ENCODE measurements at regions not wholly inside any gene's neighbourhood (a gene's known extent, or its start where the extent isn't known, plus 50 kb on each side); places are given as distances from the start of the nearest gene placed in this dataset.

DNA sequence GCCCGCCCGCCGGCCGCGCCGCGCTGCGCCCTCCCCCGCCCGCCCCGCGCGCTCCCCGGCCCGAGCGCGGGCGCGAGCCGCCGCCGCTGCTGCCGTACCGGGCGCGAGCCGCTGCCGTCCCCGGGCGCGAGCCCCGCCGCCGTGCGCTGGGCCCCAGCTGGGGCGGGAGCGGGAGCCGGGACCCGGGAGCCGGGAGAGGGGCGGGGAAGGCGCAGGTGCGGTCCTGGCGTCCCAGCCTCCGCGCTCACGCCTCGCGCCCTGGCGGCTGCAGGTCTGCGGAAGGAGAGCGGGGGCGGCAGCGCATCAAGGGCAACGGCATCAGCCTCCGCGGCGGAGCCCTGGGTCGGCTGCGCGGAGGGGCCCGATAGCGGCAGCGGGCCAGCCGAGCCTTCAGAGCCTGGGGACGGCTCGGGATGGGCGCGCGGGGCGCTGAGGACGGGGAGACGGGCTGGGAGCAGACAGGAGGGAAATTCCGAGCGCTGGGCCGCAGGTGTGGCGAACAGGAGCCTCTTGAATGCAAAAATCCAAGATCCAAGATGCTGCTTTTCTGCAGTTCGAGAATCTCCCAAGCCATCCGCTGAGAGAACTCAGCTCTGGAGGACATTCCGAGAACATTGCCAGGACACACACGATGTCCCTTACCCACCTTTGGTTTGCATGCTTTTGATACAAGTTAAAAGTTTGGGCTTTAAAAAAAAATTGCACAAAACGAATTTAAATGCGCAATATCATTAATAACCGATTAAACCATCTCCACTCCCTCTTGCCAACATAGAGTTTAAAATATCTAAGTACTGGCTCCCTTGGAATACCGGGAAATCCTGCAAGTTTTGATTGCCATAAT lies 251.1 kb downstream of the TJP1 start:
- no peaks in the 10 kb centered on the region for H3K9me3 ChIP-seq (ENCODE audit: control insufficient read depth, insufficient read depth, low read depth, low read length)
- no peak overlapping the region for H3K27ac ChIP-seq (ENCODE audit: low read depth, low read length)
- peak overlapping the region; percentile 73 for H3K4me3 ChIP-seq (ENCODE audit: low read depth, low read length)
- H3K36me3 ChIP-seq (ENCODE audit: control insufficient read depth, insufficient read depth, low read length), result no peaks in the 10 kb centered on the region
- peak overlapping the region; percentile 21 for H3K9ac ChIP-seq (ENCODE audit: low read length)
- peaks cover 66% of the 10 kb centered on the region for H3K27me3 ChIP-seq (ENCODE audit: control insufficient read depth, insufficient read depth, low read length)
- H3K4me1 ChIP-seq (ENCODE audit: control insufficient read depth, insufficient read depth, low read length), result 0 out of 2 replicates have a peak, but pooled peaks cover 10% of the 10 kb centered on the region

DNA sequence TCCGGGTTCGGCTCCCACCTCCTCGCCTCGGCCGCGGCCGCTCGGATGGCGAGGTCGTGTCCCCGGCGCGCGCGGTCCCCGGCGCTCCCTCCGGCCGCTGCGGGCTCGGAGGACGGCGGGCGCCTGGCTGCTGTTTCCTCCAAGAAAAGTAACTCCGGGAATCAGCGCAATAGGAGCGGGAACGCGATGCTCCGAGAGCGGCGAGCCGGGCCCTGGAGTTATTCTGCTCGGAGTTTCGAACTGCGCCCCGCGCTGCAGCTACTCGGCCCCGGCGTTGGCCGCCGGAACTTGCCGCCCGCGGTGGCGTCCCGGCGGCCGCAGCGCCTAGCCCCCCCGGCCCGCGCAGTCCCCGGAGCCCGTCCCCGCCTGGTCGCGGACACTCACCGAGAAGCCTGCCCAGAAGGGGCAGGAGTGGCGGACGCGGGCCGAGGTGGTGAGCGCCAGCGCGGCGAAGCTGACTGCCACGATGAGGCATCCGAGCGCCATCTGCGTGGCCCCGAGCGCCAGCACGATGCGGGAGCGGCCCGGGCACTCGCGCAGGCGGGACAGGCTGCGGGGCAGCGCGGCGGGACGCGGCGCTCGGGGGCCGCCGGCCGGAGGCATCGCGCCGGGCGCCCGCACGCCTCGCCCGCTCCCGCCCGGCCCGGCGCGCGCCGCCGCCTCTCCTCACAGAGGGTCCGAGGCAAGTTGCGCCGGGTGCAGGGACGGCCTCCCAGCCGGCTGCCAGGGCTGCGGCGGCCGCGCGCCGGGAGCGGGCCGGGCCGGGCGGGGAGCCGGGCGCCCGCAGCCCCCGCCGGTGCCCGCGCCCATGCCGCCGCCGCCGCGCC lies 251.9 kb downstream of the TJP1 start:
- Histone ChIP-seq H3K4me1 (ENCODE audit: control insufficient read depth, insufficient read depth, low read length) (0 out of 2 replicates have a peak, but pooled peaks cover 10% of the 10 kb centered on the region), H3K9ac (ENCODE audit: low read length) (no peak overlapping the region), H3K4me3 (ENCODE audit: low read depth, low read length) (peak overlapping the region; percentile 77), H3K9me3 (ENCODE audit: control insufficient read depth, insufficient read depth, low read depth, low read length) (no peaks in the 10 kb centered on the region), H3K27ac (ENCODE audit: low read depth, low read length) (no peak overlapping the region), H3K27me3 (ENCODE audit: control insufficient read depth, insufficient read depth, low read length) (peaks cover 66% of the 10 kb centered on the region), H3K36me3 (ENCODE audit: control insufficient read depth, insufficient read depth, low read length) (no peaks in the 10 kb centered on the region)

DNA sequence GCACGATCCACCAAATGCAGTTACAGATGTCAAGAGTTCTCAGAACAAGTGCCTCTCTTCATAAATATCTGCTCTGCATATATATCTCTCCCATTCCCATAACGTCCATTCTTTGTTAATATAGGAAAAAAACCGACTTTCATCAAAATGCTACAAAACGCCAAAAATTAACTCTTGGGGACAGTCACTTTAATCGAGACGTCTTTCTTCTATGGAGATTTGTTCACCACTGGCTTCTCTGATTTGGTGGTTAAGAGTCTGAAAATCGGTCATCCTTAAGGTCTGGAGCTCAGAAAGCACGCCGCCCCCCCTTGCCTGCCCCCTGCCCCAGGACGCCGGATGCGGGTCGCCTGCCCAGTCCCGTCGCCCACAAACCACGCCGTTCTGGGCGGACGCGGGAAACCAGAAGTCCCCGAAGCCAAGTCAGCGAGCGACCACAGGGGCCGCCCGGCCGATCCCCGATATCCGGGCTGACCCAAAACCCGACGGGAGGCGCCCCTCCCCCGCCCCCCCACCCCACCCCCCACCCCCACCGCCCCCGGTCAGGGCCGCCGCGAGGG lies 252.7 kb downstream of the TJP1 start:
- 0 out of 2 replicates have a peak, but pooled peaks cover 10% of the 10 kb centered on the region for H3K4me1 ChIP-seq (ENCODE audit: control insufficient read depth, insufficient read depth, low read length)
- H3K27ac ChIP-seq (ENCODE audit: low read depth, low read length), result no peak overlapping the region
- H3K9ac ChIP-seq (ENCODE audit: low read length), result no peak overlapping the region
- peak overlapping the region; percentile 77 for H3K4me3 ChIP-seq (ENCODE audit: low read depth, low read length)
- no peaks in the 10 kb centered on the region for H3K9me3 ChIP-seq (ENCODE audit: control insufficient read depth, insufficient read depth, low read depth, low read length)
- no peaks in the 10 kb centered on the region for H3K36me3 ChIP-seq (ENCODE audit: control insufficient read depth, insufficient read depth, low read length)
- H3K27me3 ChIP-seq (ENCODE audit: control insufficient read depth, insufficient read depth, low read length), result peaks cover 63% of the 10 kb centered on the region

DNA sequence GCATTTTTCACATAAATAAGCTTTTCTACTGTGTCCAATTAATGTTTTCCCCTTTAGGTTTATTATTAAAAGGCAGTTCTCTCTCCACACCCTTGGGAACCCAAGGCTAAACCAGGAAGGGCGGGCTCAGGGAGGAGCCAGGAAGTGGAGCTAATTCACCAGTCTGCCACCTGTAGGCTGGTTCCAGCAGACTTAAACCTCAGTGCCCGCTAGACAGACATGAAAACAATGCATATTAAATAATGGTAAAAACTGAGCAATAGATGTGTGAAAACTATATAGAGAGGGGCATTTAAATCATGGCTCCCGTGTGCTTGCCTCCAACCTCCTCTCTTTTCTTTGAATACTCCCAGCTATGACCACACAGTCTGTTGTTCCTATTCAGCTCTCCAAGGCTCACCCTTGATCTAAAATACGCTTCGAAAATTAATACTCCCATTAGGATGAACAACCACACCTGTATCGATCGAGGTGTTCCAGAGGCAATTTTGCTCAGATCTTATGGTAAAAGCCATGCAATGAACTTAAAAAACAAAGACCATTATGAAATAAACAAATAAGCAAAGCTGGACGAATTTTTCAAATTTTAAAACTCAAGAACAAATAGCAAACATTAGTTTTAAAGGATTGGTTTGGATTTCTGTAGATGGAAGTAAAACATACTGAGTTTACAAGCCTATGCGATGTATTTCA lies 253.3 kb downstream of the TJP1 start:
- H3K4me1 ChIP-seq (ENCODE audit: control insufficient read depth, insufficient read depth, low read length), result 0 out of 2 replicates have a peak, but pooled peaks cover 10% of the 10 kb centered on the region
- peak overlapping the region; percentile 77; the same call in 1 of the 2 replicates for H3K4me3 ChIP-seq (ENCODE audit: low read depth, low read length)
- H3K27ac ChIP-seq (ENCODE audit: low read depth, low read length), result no peak overlapping the region
- no peaks in the 10 kb centered on the region for H3K9me3 ChIP-seq (ENCODE audit: control insufficient read depth, insufficient read depth, low read depth, low read length)
- peaks cover 57% of the 10 kb centered on the region for H3K27me3 ChIP-seq (ENCODE audit: control insufficient read depth, insufficient read depth, low read length)
- H3K9ac ChIP-seq (ENCODE audit: low read length), result no peak overlapping the region
- H3K36me3 ChIP-seq (ENCODE audit: control insufficient read depth, insufficient read depth, low read length), result no peaks in the 10 kb centered on the region

DNA sequence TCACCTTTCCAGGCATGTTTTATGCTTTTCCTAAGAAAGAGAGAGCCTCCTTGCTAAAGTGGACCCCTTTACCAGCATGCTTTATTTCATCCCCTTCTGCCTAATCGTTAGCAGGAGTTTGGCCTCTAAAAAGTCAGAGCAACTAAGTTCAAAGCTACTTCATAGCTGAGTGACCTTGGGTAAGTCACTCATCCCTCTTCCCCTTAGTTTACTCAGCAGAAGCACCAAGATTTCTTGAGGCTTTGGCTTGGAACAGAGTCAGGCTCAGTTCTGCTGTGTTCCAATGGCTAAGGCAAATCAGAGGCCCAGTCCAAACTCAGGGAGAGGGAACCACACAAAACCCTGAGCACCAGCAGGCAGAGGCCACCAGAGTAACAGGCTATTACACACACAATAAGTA lies 254.9 kb downstream of the TJP1 start:
- Histone ChIP-seq H3K9ac (ENCODE audit: low read length) (no peak overlapping the region), H3K4me3 (ENCODE audit: low read depth, low read length) (no peak overlapping the region), H3K36me3 (ENCODE audit: control insufficient read depth, insufficient read depth, low read length) (no peaks in the 10 kb centered on the region), H3K9me3 (ENCODE audit: control insufficient read depth, insufficient read depth, low read depth, low read length) (no peaks in the 10 kb centered on the region), H3K27ac (ENCODE audit: low read depth, low read length) (no peak overlapping the region), H3K27me3 (ENCODE audit: control insufficient read depth, insufficient read depth, low read length) (peaks cover 41% of the 10 kb centered on the region), H3K4me1 (ENCODE audit: control insufficient read depth, insufficient read depth, low read length) (0 out of 2 replicates have a peak, but pooled peaks cover 10% of the 10 kb centered on the region)

DNA sequence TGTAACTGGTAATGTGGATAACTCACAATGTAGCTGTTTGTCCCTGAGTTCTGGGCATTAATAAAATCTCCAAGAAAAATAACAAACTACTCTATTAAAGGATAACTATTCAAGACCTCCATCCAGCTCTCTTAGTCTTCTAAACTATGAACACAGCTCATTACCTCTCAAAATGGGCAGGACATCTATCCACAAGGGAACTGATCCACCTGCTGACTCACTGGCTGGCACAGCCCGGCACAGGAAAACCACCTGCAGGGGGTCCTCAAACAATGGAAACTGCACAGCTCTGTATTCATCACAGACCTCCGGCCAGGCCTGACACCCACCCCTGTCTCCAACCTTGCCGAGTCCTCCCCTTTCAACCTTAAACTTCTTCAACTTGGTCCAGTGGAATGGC lies 255.4 kb downstream of the TJP1 start:
- Histone ChIP-seq H3K27me3 (ENCODE audit: control insufficient read depth, insufficient read depth, low read length) (peaks cover 36% of the 10 kb centered on the region), H3K4me1 (ENCODE audit: control insufficient read depth, insufficient read depth, low read length) (0 out of 2 replicates have a peak, but pooled peaks cover 6% of the 10 kb centered on the region), H3K4me3 (ENCODE audit: low read depth, low read length) (no peak overlapping the region), H3K9ac (ENCODE audit: low read length) (no peak overlapping the region), H3K27ac (ENCODE audit: low read depth, low read length) (no peak overlapping the region), H3K36me3 (ENCODE audit: control insufficient read depth, insufficient read depth, low read length) (no peaks in the 10 kb centered on the region), H3K9me3 (ENCODE audit: control insufficient read depth, insufficient read depth, low read depth, low read length) (no peaks in the 10 kb centered on the region)

DNA sequence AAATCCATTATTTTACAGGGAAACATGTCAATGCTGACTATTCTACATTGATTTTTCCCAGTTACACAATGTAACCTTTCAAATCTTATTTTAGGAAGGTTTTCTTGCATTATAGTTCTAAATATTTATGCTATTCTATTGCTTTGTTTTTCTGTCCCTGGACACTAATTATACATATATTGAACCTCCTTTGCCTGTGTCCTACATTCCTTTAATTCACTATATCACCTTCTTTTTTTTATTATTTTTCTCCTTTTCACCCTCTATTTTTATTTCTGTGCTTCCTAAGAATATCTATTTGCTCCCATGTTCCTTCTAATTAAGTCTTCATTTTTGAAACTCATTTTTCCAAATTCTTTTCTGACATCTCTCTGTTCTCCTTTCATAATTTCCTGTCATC lies 259.2 kb downstream of the TJP1 start:
- no peak overlapping the region for H3K27ac ChIP-seq (ENCODE audit: low read depth, low read length)
- no peaks in the 10 kb centered on the region for H3K4me1 ChIP-seq (ENCODE audit: control insufficient read depth, insufficient read depth, low read length)
- no peaks in the 10 kb centered on the region for H3K36me3 ChIP-seq (ENCODE audit: control insufficient read depth, insufficient read depth, low read length)
- H3K27me3 ChIP-seq (ENCODE audit: control insufficient read depth, insufficient read depth, low read length), result peaks cover 3% of the 10 kb centered on the region; the same call in 1 of the 2 replicates
- H3K9ac ChIP-seq (ENCODE audit: low read length), result no peak overlapping the region
- no peaks in the 10 kb centered on the region for H3K9me3 ChIP-seq (ENCODE audit: control insufficient read depth, insufficient read depth, low read depth, low read length)
- no peak overlapping the region for H3K4me3 ChIP-seq (ENCODE audit: low read depth, low read length)

DNA sequence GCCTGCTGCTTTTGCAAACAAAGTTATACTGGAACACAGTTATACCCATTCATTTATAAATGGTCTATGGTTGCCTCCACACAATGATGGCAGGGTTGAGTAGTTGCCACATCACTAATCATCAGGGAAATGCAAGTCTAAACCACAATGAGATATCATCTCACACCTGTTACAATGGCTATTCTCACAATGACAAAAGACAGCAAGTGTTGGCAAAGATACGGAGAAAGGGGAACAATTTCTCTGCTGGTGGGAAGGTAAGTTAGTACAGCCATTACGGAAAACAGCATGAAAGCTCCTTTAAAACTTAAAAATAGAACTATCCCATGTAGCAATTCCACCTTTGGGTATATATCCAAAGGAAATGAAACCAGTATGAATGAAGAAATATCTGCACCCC lies 261.4 kb downstream of the TJP1 start:
- no peaks in the 10 kb centered on the region for H3K4me1 ChIP-seq (ENCODE audit: control insufficient read depth, insufficient read depth, low read length)
- no peaks in the 10 kb centered on the region; the same call in 1 of the 2 replicates for H3K27me3 ChIP-seq (ENCODE audit: control insufficient read depth, insufficient read depth, low read length)
- H3K36me3 ChIP-seq (ENCODE audit: control insufficient read depth, insufficient read depth, low read length), result no peaks in the 10 kb centered on the region
- no peak overlapping the region for H3K4me3 ChIP-seq (ENCODE audit: low read depth, low read length)
- H3K9me3 ChIP-seq (ENCODE audit: control insufficient read depth, insufficient read depth, low read depth, low read length), result no peaks in the 10 kb centered on the region
- H3K9ac ChIP-seq (ENCODE audit: low read length), result no peak overlapping the region
- no peak overlapping the region for H3K27ac ChIP-seq (ENCODE audit: low read depth, low read length)

DNA sequence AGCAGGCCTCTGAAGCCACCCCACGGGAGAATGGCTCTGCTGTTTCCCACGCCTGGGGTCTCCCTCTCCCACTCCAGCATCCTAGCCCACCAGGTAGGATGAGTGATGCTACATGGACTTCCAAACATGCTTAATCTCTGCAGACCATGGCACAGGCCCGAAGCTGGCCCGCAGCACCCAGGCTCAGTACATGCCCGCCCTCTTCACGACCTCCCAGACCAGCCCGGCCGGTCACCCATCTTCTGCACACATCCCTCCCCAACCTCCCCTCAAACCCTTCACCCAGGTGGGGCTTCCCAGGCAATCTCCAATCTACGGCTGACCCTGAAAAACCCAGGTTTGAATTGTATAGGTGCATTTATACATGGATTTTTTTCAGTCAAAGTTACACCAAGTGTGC lies 264.0 kb downstream of the TJP1 start:
- H3K9ac ChIP-seq (ENCODE audit: low read length), result no peak overlapping the region
- H3K4me1 ChIP-seq (ENCODE audit: control insufficient read depth, insufficient read depth, low read length), result no peaks in the 10 kb centered on the region
- no peak overlapping the region for H3K27ac ChIP-seq (ENCODE audit: low read depth, low read length)
- H3K27me3 ChIP-seq (ENCODE audit: control insufficient read depth, insufficient read depth, low read length), result no peaks in the 10 kb centered on the region; the same call in 1 of the 2 replicates
- no peak overlapping the region for H3K4me3 ChIP-seq (ENCODE audit: low read depth, low read length)
- no peaks in the 10 kb centered on the region for H3K9me3 ChIP-seq (ENCODE audit: control insufficient read depth, insufficient read depth, low read depth, low read length)
- H3K36me3 ChIP-seq (ENCODE audit: control insufficient read depth, insufficient read depth, low read length), result no peaks in the 10 kb centered on the region

DNA sequence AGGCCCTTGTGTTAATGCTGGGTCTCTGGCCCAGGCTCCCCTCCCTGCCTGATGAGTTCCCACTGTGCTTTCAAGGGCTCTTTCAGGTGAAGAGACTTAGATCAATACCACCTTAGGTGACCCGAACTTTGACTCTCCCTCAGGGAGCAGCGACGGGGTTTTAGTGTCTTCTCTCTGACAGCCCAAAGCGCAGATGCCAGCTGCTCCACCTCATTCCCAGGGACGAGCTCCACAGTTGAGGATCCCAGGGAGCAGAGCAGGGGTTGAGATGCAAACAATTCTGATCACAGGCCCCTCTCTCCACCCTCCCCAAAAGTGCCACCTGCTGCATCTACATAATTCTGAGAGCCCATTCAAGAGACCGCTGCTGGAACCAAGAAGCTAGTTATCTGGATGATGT lies 265.1 kb downstream of the TJP1 start:
- no peak overlapping the region for H3K27ac ChIP-seq (ENCODE audit: low read depth, low read length)
- no peaks in the 10 kb centered on the region for H3K36me3 ChIP-seq (ENCODE audit: control insufficient read depth, insufficient read depth, low read length)
- H3K4me3 ChIP-seq (ENCODE audit: low read depth, low read length), result no peak overlapping the region
- no peaks in the 10 kb centered on the region; the same call in 1 of the 2 replicates for H3K27me3 ChIP-seq (ENCODE audit: control insufficient read depth, insufficient read depth, low read length)
- no peak overlapping the region for H3K9ac ChIP-seq (ENCODE audit: low read length)
- no peaks in the 10 kb centered on the region for H3K4me1 ChIP-seq (ENCODE audit: control insufficient read depth, insufficient read depth, low read length)
- no peaks in the 10 kb centered on the region for H3K9me3 ChIP-seq (ENCODE audit: control insufficient read depth, insufficient read depth, low read depth, low read length)

All from HUES6 (cell line).